GM18868 (cell line): ENCODE measurements at regions not wholly inside any gene's neighbourhood (a gene's known extent, or its start where the extent isn't known, plus 50 kb on each side); places are given as distances from the start of the nearest gene placed in this dataset.
"Not testable (repeated sequence)": the region's sequence is repeated elsewhere in the genome, so short reads cannot be mapped to it uniquely, and the experiment has no call there.

ENCODE experiments used
- ATAC-seq: cut with Tn5 transposase; IDR thresholded peaks from one replicate; pipeline ENCODE4 v1.9.1; 2021; ENCODE audit warnings: mild to moderate bottlenecking, moderate library complexity; ENCODE audit not compliant: unreplicated experiment

GRCh38 chr2:87657915-87658314, 90.0 kb upstream of the PLGLB2 start:
- not testable (repeated sequence) for ATAC-seq

- not testable (repeated sequence) for ATAC-seq
Observed at GRCh38 chr2:87658357-87658756, 89.5 kb upstream of the PLGLB2 start.

- ATAC-seq, result not testable (repeated sequence)
Observed at GRCh38 chr2:87658976-87659375, 88.9 kb upstream of the PLGLB2 start.

GRCh38 chr2:87660164-87660563, 87.7 kb upstream of the PLGLB2 start:
- ATAC-seq, result not testable (repeated sequence)

- not testable (repeated sequence) for ATAC-seq
Observed at GRCh38 chr2:87662316-87663290, 85.3 kb upstream of the PLGLB2 start.

- not testable (repeated sequence) for ATAC-seq
Observed at GRCh38 chr2:87663347-87663746, 84.5 kb upstream of the PLGLB2 start.

GRCh38 chr2:87667027-87667426, 80.9 kb upstream of the PLGLB2 start:
- not testable (repeated sequence) for ATAC-seq

- ATAC-seq, result not testable (repeated sequence)
Observed at GRCh38 chr2:87668361-87668760, 79.5 kb upstream of the PLGLB2 start.

- ATAC-seq, result not testable (repeated sequence)
Observed at GRCh38 chr2:87669633-87670231, 78.2 kb upstream of the PLGLB2 start.

- not testable (repeated sequence) for ATAC-seq
Observed at GRCh38 chr2:87672404-87672803, 75.5 kb upstream of the PLGLB2 start.

GRCh38 chr2:87674729-87675128, 73.2 kb upstream of the PLGLB2 start:
- not testable (repeated sequence) for ATAC-seq

GRCh38 chr2:87675487-87675886, 72.4 kb upstream of the PLGLB2 start:
- not testable (repeated sequence) for ATAC-seq

GRCh38 chr2:87677421-87677923, 70.4 kb upstream of the PLGLB2 start:
- not testable (repeated sequence) for ATAC-seq

GRCh38 chr2:87678742-87679173, 69.1 kb upstream of the PLGLB2 start:
- not testable (repeated sequence) for ATAC-seq

- not testable (repeated sequence) for ATAC-seq
Observed at GRCh38 chr2:87679950-87680349, 67.9 kb upstream of the PLGLB2 start.

- ATAC-seq, result not testable (repeated sequence)
Observed at GRCh38 chr2:87680691-87681090, 67.2 kb upstream of the PLGLB2 start.

GRCh38 chr2:87683451-87683850, 64.4 kb upstream of the PLGLB2 start:
- ATAC-seq, result not testable (repeated sequence)

GRCh38 chr2:87683961-87684360, 63.9 kb upstream of the PLGLB2 start:
- not testable (repeated sequence) for ATAC-seq

- not testable (repeated sequence) for ATAC-seq
Observed at GRCh38 chr2:87685558-87685957, 62.3 kb upstream of the PLGLB2 start.

- ATAC-seq, result not testable (repeated sequence)
Observed at GRCh38 chr2:87686873-87687549, 60.9 kb upstream of the PLGLB2 start.
